NCI-H524 (cell line): ENCODE measurements at regions not wholly inside any gene's neighbourhood (a gene's known extent, or its start where the extent isn't known, plus 50 kb on each side); places are given as distances from the start of the nearest gene placed in this dataset.
A peak's percentile ranks its signal among the peaks of the same experiment; 100 is the strongest.

ENCODE experiments used
- DNase-seq, 2 experiments: peaks; one replicate each; lab custom pipeline; 2025; lab: John Stamatoyannopoulos, UW

DNA sequence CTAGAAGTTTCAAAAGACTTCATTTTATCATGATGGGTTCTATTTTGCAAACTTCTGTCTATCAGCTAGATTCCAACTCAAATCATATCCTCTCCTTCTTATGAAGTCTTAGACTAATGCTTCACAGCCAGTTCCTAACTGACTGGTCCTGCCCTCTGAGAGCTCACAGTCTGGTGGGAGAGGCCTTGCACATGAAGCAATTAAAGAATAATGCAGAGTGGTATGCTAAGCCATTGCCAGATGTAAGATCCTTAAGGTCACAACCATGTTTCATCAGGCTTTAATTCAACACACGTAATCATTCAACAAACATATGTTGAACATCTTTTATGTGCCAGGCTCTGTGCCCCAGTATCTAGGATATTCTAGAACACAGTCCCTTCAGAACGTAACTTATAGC is 125.8 kb upstream of the TMPO start:
- peak in 1 of 2 experiments; percentile 10 for DNase-seq

- peak; percentile 87 to 91 for DNase-seq
Measured at GRCh38 chr12:98397323-98398105, 117.9 kb upstream of the TMPO start.

GRCh38 chr12:98399532-98399931 is 115.9 kb upstream of the TMPO start:
- no peak for DNase-seq

GRCh38 chr12:98401427-98401826 is 114.0 kb upstream of the TMPO start:
- DNase-seq: peak; percentile 25 to 56

DNA sequence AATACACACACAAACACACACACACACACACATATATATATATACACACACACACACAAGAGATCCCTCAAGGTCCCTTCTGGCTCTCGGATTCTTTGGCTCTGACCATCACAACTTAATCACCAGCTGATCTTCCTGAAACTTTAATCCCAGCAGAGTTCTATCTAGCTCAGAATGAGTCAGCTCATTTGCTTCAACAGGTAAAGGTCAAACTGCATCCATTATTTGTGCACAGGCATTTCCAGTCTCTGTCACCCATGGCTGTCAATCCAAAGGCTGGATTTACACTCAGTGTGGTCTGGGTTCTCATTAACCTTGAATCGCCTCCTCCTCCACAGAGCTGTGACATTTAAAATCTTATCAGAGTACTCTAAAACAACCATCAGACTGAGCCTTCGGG is 113.3 kb upstream of the TMPO start:
- DNase-seq: no peak

DNA sequence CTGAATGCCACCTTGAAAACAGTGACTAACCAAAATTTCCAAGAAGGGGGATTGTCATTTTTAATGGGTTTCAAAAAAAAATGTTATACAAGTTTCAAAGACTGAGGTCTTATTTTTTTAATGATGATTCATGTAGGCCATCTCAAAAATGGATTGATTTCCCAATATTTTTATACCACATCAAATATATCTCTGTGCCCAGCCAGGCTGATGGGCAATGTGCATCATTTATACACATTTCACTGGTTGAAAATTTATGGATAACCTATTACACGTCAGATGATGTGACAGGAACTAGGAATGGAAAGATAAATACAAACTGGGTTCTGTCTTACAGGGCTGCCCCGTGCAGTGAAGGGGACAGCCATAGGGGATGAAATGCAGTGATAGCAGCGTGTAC is 112.7 kb upstream of the TMPO start:
- no peak for DNase-seq

DNA sequence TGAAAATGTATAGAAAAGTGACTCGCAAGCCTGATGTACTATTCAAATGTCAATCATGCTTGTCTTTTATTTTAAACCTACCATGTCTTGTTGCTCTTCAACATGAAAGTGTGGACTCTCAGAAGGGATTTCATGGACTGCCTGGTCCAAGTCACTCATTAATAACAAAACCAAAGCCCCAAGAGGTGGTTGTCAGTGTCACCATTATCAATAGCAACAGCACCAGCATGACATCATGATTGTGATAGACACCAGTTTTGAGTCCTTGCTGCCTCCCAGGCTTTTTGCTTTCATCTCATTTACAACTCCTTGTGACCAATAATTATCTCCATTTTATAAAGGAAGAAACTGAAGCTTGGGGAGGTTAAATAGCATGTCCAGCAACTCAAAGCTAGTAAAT is 112.0 kb upstream of the TMPO start:
- no peak for DNase-seq

DNA sequence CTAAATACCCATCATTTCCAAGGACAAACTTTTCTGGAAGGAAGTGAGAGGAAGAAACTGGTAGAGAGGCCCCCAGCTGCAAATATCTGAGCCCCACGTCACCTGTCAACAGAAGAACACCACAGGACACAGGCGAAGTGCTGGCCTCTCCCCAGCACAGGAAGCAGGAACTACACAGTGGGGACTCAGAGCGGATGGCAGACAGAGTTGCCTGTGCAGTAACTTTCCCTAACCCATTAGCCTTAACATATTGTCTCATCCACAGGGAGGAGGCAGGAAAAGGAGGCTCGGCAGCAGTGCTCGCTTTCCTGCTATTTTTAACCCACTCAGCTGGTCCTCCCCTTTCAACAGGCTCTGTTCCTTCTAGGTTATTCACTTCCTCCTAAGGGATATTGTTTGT is 111.5 kb upstream of the TMPO start:
- DNase-seq: no peak

- no peak for DNase-seq
Measured at GRCh38 chr12:98405805-98406366, 109.5 kb upstream of the TMPO start.

DNA sequence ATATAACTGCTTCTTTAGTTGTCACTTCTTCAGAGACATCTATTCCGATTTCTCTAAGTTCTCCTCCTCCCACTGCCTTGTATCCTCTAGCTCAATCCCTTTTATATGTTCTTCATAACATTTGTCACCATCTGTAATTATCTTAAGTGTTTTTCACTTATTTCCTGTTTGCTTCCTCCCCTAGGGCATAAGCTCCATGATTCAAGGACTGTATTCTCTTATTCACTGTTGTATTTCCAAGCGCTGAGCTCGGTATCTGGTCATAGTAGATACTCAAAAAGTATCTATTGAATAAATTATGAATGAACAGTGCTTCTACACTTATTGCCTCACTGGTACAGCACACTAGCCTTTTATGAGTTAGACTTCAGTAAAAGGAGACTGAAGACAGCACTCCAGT is 109.0 kb upstream of the TMPO start:
- no peak for DNase-seq

GRCh38 chr12:98408681-98409080 is 106.7 kb upstream of the TMPO start:
- no peak for DNase-seq

DNA sequence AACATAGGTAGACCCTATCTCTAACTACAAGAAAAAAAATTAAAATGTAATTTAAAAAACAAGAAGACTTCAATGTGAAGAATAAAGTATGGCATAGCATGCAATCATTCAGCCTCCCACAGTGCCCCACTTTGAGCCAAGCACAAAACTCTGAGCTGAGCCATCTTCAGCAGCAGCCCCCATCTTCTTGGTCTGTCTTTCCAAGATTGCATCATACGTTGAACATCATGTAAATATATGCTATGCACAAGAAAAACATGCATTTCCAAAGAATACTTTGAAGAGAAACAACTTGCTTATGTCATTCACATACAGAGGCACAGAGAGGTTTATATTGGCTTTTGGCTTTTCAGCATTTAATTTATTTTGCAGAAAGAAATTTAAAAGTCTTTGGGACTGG is 105.8 kb upstream of the TMPO start:
- no peak for DNase-seq

- DNase-seq: no peak
Measured at GRCh38 chr12:98410356-98410755, 105.0 kb upstream of the TMPO start.

DNA sequence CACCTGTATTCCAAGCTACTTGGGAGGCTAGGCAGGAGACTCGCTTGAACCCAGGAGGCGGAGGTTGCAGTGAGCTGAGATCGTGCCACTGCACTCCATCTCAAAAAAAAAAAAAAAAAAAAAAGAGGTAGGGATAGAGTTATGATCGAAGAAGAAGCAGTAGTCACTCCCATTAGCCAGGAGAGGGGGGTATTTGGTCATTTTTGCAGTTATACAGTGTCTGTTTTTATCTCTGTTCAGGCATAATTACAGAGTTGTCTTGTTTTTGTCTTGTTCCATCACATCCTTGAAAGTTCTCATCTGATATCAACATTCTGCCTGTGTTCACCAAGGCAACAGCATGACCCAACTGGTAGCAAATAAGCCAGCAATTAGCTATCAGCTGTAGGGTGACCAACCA is 98.5 kb upstream of the TMPO start:
- DNase-seq: peak; percentile 32 to 64

DNA sequence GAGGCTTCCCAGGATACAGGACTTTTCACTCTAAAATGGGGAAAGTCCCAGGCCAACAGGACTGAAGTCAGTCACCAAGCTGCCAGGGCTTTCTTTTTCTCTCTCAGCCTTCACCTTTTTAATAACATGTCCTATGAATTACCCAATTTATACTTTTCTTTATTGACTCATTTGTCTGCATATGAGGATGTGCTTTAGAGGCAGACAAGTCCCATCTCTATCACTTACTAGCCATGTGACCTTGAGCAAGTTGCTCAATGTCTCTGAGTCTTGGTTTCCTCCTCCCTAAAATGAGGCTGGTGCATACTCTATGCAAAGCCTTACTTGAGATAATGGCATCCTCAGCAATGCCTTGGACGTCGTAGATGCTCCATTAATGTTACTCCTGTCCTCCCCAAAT is 98.1 kb upstream of the TMPO start:
- no peak for DNase-seq

DNA sequence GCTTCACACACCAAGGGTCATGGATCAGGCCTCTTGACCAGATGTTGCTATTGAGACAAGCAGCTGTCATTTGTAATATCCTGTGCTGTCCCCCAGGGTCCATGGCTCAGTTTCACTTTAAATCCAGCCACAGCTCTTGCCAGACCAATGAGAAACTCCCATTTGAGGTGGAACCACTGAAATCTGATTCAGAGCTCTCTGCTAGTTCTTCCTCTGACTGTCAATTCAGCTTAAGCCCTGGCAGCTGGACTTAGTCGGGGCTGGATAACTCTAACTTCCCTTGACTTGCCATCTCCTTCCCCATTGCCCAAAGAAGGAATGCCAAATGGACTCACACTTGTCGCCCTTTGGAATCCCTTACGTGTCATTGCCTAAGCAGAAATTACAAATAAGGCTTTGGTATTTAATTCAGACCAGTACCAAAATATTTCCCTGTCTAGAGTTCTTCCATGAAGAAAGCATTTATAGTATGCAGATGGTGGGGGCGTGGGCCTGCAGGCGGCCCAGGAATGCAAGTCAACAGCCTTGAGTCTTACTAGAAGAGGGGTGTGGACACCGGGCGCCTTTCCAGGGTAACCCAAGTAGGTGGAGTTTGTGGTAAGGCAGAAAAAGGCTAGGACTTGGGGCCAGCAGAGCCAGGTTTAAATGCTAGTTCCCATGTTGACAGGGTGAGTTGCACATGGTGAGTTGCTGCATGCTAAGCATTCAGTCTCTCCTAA is 96.9 kb upstream of the TMPO start:
- DNase-seq: peak; percentile 81 to 94

- no peak for DNase-seq
Measured at GRCh38 chr12:98419081-98419794, 96.2 kb upstream of the TMPO start.

GRCh38 chr12:98419795-98420404 is 95.5 kb upstream of the TMPO start:
- peak in 1 of 2 experiments; percentile 13 for DNase-seq

DNA sequence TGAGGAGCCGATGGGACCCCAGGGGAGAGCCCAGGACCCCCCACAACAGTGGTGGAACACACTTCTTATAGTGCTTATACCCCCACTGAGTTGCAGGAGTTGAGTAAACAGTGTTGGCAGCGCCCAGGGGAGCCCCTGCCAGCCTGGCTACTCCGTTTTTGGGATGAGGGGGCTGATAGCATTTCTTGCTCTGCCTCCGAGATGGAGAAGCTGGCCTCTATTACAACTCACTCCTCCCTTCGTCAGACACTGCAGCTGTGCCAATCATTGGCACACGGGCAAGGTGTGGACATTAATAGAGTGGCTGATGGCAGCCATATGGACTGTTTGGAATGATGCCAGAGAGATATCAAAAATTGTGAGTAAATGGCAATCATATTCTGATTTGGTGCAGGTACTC is 94.9 kb upstream of the TMPO start:
- DNase-seq: peak; percentile 46

DNA sequence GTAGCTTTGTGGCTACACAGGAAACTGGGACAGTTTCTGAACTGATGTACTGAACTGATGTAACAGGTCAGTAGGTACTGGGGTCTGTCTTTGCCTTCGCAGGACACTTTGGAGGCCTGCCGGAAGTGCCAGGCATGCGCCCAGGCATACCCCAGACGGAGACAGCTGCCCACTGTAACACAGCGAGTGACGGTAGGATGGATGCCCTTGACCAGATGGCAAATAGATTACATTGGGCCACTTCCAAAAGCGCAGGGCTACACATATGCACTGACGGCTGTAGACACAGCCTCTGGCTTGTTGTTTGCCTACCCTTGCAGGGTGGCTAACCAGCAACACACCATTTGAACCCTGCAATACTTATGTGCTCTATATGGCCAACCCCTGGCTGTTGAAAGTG is 94.1 kb upstream of the TMPO start:
- peak; percentile 81 to 93 for DNase-seq

- no peak for DNase-seq
Measured at GRCh38 chr12:98422359-98422758, 93.0 kb upstream of the TMPO start.

DNA sequence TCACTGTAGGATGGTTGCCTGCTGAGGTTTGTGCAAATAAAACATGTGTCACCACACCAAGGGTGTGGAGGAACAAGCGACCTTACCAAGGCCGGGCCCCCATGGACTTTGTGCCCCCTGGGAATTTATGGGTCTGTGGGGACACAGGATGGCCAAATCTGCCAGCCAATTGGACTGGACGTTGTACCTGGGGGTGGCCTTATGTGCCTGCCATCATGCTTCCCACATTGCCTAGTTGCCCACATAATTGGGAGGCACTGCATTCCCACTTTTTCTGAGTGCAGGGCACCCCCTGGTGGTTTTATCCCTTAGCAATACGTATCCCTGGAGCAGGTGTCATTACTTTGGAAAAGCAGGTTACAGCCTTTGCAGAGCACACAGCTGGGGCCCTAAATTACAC is 92.6 kb upstream of the TMPO start:
- DNase-seq: peak in 1 of 2 experiments; percentile 53
